Liver (tissue), 8 donors: ENCODE measurements at regions not wholly inside any gene's neighbourhood (a gene's known extent, or its start where the extent isn't known, plus 50 kb on each side); places are given as distances from the start of the nearest gene placed in this dataset.

Experiments used
- DNase-seq: peaks from one replicate; pipeline ENCODE4 v3.0.0-alpha.2; 2017; ENCODE audit warnings: low spot score
- H3K27ac ChIP-seq, 2 donors: one replicate each; pipeline ENCODE4 v1.7.0; 2013; ENCODE audit warnings: inconsistent platforms in 2 of 2, low read length in 2 of 2, control low read depth in 1 of 2, low read depth in 1 of 2, mild to moderate bottlenecking in 1 of 2
- H3K27me3 ChIP-seq, 4 donors: one replicate each; pipeline versions ENCODE4 v1.6.1 to v1.7.0; 2013; ENCODE audit warnings: low read length in 3 of 4, inconsistent platforms in 1 of 4, mild to moderate bottlenecking in 1 of 4, moderate library complexity in 1 of 4; ENCODE audit not compliant: control insufficient read depth in 4 of 4, insufficient read depth in 4 of 4
- H3K36me3 ChIP-seq, 4 donors: one replicate each; pipeline versions ENCODE4 v1.6.1 to v1.7.0; 2013; ENCODE audit warnings: low read length in 3 of 4, mild to moderate bottlenecking in 3 of 4, low read depth in 1 of 4, moderate library complexity in 1 of 4; ENCODE audit not compliant: control insufficient read depth in 4 of 4, insufficient read depth in 3 of 4
- H3K4me1 ChIP-seq, 4 donors: one replicate each; pipeline versions ENCODE4 v1.6.1 to v1.7.0; 2013; ENCODE audit warnings: low read length in 3 of 4, mild to moderate bottlenecking in 3 of 4, moderate library complexity in 1 of 4; ENCODE audit not compliant: control insufficient read depth in 4 of 4, insufficient read depth in 4 of 4
- H3K4me3 ChIP-seq, 3 donors: one replicate each; pipeline versions ENCODE4 v1.6.1 to v1.7.0; 2013; ENCODE audit warnings: low read length in 3 of 3, control low read depth in 1 of 3, low read depth in 1 of 3, mild to moderate bottlenecking in 1 of 3
- H3K9ac ChIP-seq, 2 donors: one replicate each; pipeline ENCODE4 v1.7.0; 2013; ENCODE audit warnings: low read length in 2 of 2, mild to moderate bottlenecking in 2 of 2, moderate library complexity in 2 of 2, control low read depth in 1 of 2, low read depth in 1 of 2
- H3K9me3 ChIP-seq, 4 donors: one replicate each; pipeline versions ENCODE4 v1.6.1 to v1.7.0; 2013; ENCODE audit warnings: low read length in 3 of 4; ENCODE audit not compliant: control insufficient read depth in 4 of 4
- EGR1 ChIP-seq, 2 donors: IDR thresholded peaks; 2 replicates each; pipeline ENCODE4 v1.6.1; 2016 to 2018; ENCODE audit warnings: antibody characterized with exemption in 2 of 2, low read depth in 2 of 2
- FOXA1 ChIP-seq: IDR thresholded peaks from 2 replicates; pipeline ENCODE4 v1.6.1; 2016; ENCODE audit warnings: antibody characterized with exemption
- FOXA2 ChIP-seq: IDR thresholded peaks from 2 replicates; pipeline ENCODE4 v1.6.1; 2016; ENCODE audit warnings: antibody characterized with exemption
- GABPA ChIP-seq, 2 donors: IDR thresholded peaks in 1 of 2; conservative IDR thresholded peaks in 1 of 2; 2 replicates each; pipeline ENCODE4 v1.6.1; 2016; ENCODE audit warnings: antibody characterized with exemption in 2 of 2, mild to moderate bottlenecking in 1 of 2, moderate library complexity in 1 of 2
- HNF4A ChIP-seq, 2 donors: conservative IDR thresholded peaks; 2 replicates each; pipeline ENCODE4 v1.6.1; 2016; ENCODE audit warnings: antibody characterized with exemption in 2 of 2, mild to moderate bottlenecking in 2 of 2
- HNF4G ChIP-seq: IDR thresholded peaks from 2 replicates; pipeline ENCODE4 v1.6.1; 2016; ENCODE audit warnings: antibody characterized with exemption
- JUND ChIP-seq, 2 donors: IDR thresholded peaks; 2 replicates each; pipeline ENCODE4 v1.6.1; 2016; ENCODE audit warnings: antibody characterized with exemption in 2 of 2
- NR2F2 ChIP-seq: IDR thresholded peaks from 2 replicates; pipeline ENCODE4 v1.6.1; 2016; ENCODE audit warnings: antibody characterized with exemption
- RAD21 ChIP-seq, 2 donors: IDR thresholded peaks; 2 replicates each; pipeline ENCODE4 v1.6.1; 2016; ENCODE audit warnings: antibody characterized with exemption in 2 of 2, mild to moderate bottlenecking in 2 of 2
- RXRA ChIP-seq, 2 donors: IDR thresholded peaks; 2 replicates each; pipeline ENCODE4 v1.6.1; 2017 to 2018; ENCODE audit warnings: antibody characterized with exemption in 2 of 2, mild to moderate bottlenecking in 1 of 2
- SP1 ChIP-seq: IDR thresholded peaks from 2 replicates; pipeline ENCODE4 v1.6.1; 2018; ENCODE audit warnings: antibody characterized with exemption, mild to moderate bottlenecking
- TAF1 ChIP-seq: conservative IDR thresholded peaks from 2 replicates; pipeline ENCODE4 v1.6.1; 2016; ENCODE audit warnings: antibody characterized with exemption, mild to moderate bottlenecking
- YY1 ChIP-seq: IDR thresholded peaks from 2 replicates; pipeline ENCODE4 v1.6.1; 2016; ENCODE audit warnings: antibody characterized with exemption, mild to moderate bottlenecking
- WGBS: extraction: QIAGEN DNeasy Blood & Tissue Kit; methylation state at CpG from one replicate; pipeline ENCODE4 v1.1.7; 2013; 5-methylcytosine and 5-hydroxymethylcytosine counted together
- TF ChIP-seq, protein P1 (sequence below): IDR thresholded peaks from 2 replicates; pipeline ENCODE4 v1.6.1; 2016; ENCODE audit warnings: antibody characterized with exemption
- TF ChIP-seq, protein P2 (sequence below): IDR thresholded peaks from 2 replicates; pipeline ENCODE4 v1.6.1; 2016; ENCODE audit warnings: antibody characterized with exemption
- TF ChIP-seq, protein P3 (sequence below): IDR thresholded peaks from 2 replicates; pipeline ENCODE4 v1.6.1; 2016; ENCODE audit warnings: antibody characterized with exemption, mild to moderate bottlenecking
- TF ChIP-seq, protein P4 (sequence below): IDR thresholded peaks from 2 replicates; pipeline ENCODE4 v1.6.1; 2016; ENCODE audit warnings: antibody characterized with exemption
- TF ChIP-seq, protein P5 (sequence below): fragments of 150-350 bp; IDR thresholded peaks from 2 replicates; pipeline ENCODE4 v1.5.1; 2017; ENCODE audit warnings: improper control_type of control experiment, low read depth, low read length; ENCODE audit not compliant: missing input control
- donor health status: healthy.
- donor health status: healthy.
- donor health status: healthy.
- donor health status: healthy.
- donor health status: healthy.

DNA sequence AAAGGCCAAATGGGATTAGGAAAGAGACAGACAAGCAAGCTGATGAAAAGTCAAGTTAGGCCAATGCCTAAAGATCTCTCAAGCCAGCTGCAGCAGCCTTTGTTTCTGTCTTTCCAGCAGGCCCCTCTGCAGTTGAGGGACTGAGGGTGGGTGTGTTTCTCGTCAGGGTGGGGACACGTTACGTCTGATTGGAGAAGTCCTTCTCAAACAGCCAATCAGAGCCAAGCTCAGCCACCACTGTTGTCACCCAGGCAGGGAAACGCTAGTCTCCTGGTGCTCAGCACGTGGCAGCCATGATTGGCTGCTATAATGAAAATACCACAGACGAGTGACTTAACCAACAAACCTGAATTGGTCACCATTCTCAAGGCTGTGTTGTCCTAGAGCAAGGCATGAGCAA is 177.1 kb upstream of the LCORL start:
- Histone ChIP-seq H3K9ac (no peak overlapping the region), H3K27me3 (no peaks in the 10 kb centered on the region), H3K9me3 (no peaks in the 10 kb centered on the region), H3K4me1 (no peaks in the 10 kb centered on the region), H3K4me3 (no peak overlapping the region), H3K27ac (no peak overlapping the region), H3K36me3 (no peaks in the 10 kb centered on the region)
- TF ChIP-seq, protein P1, sequence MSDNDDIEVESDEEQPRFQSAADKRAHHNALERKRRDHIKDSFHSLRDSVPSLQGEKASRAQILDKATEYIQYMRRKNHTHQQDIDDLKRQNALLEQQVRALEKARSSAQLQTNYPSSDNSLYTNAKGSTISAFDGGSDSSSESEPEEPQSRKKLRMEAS = no peak
- TF ChIP-seq SP1 = no peak
- TF ChIP-seq FOXA2 = no peak
- TF ChIP-seq, protein P2, sequence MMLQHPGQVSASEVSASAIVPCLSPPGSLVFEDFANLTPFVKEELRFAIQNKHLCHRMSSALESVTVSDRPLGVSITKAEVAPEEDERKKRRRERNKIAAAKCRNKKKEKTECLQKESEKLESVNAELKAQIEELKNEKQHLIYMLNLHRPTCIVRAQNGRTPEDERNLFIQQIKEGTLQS = no peak
- TF ChIP-seq EGR1 (IDR thresholded peaks at IDR 0.05; ENCODE audit: low read depth in 2 of 2) = no peak
- no peak for TF ChIP-seq TAF1
- TF ChIP-seq FOXA1 = no peak
- TF ChIP-seq RXRA (IDR thresholded peaks at IDR 0.05) = no peak
- TF ChIP-seq, protein P3, sequence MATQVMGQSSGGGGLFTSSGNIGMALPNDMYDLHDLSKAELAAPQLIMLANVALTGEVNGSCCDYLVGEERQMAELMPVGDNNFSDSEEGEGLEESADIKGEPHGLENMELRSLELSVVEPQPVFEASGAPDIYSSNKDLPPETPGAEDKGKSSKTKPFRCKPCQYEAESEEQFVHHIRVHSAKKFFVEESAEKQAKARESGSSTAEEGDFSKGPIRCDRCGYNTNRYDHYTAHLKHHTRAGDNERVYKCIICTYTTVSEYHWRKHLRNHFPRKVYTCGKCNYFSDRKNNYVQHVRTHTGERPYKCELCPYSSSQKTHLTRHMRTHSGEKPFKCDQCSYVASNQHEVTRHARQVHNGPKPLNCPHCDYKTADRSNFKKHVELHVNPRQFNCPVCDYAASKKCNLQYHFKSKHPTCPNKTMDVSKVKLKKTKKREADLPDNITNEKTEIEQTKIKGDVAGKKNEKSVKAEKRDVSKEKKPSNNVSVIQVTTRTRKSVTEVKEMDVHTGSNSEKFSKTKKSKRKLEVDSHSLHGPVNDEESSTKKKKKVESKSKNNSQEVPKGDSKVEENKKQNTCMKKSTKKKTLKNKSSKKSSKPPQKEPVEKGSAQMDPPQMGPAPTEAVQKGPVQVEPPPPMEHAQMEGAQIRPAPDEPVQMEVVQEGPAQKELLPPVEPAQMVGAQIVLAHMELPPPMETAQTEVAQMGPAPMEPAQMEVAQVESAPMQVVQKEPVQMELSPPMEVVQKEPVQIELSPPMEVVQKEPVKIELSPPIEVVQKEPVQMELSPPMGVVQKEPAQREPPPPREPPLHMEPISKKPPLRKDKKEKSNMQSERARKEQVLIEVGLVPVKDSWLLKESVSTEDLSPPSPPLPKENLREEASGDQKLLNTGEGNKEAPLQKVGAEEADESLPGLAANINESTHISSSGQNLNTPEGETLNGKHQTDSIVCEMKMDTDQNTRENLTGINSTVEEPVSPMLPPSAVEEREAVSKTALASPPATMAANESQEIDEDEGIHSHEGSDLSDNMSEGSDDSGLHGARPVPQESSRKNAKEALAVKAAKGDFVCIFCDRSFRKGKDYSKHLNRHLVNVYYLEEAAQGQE = no peak
- TF ChIP-seq GABPA (IDR thresholded peaks at IDR 0.05 in 1 of 2, conservative IDR thresholded peaks at IDR 0.05 in 1 of 2) = no peak
- TF ChIP-seq NR2F2 = no peak
- TF ChIP-seq RAD21 (IDR thresholded peaks at IDR 0.05) = no peak
- TF ChIP-seq JUND (IDR thresholded peaks at IDR 0.05) = no peak
- TF ChIP-seq HNF4G = no peak
- TF ChIP-seq, protein P4, sequence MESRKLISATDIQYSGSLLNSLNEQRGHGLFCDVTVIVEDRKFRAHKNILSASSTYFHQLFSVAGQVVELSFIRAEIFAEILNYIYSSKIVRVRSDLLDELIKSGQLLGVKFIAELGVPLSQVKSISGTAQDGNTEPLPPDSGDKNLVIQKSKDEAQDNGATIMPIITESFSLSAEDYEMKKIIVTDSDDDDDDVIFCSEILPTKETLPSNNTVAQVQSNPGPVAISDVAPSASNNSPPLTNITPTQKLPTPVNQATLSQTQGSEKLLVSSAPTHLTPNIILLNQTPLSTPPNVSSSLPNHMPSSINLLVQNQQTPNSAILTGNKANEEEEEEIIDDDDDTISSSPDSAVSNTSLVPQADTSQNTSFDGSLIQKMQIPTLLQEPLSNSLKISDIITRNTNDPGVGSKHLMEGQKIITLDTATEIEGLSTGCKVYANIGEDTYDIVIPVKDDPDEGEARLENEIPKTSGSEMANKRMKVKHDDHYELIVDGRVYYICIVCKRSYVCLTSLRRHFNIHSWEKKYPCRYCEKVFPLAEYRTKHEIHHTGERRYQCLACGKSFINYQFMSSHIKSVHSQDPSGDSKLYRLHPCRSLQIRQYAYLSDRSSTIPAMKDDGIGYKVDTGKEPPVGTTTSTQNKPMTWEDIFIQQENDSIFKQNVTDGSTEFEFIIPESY = no peak
- TF ChIP-seq HNF4A (conservative IDR thresholded peaks at IDR 0.05) = no peak
- TF ChIP-seq, protein P5, sequence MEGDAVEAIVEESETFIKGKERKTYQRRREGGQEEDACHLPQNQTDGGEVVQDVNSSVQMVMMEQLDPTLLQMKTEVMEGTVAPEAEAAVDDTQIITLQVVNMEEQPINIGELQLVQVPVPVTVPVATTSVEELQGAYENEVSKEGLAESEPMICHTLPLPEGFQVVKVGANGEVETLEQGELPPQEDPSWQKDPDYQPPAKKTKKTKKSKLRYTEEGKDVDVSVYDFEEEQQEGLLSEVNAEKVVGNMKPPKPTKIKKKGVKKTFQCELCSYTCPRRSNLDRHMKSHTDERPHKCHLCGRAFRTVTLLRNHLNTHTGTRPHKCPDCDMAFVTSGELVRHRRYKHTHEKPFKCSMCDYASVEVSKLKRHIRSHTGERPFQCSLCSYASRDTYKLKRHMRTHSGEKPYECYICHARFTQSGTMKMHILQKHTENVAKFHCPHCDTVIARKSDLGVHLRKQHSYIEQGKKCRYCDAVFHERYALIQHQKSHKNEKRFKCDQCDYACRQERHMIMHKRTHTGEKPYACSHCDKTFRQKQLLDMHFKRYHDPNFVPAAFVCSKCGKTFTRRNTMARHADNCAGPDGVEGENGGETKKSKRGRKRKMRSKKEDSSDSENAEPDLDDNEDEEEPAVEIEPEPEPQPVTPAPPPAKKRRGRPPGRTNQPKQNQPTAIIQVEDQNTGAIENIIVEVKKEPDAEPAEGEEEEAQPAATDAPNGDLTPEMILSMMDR = no peak
- TF ChIP-seq YY1 = no peak
- no peak for DNase-seq
- 81% methylated on average over 6 of the region's 6 CpGs for WGBS
